ENCODE measurements at regions not wholly inside any gene's neighbourhood (a gene's known extent, or its start where the extent isn't known, plus 50 kb on each side); places are given as distances from the start of the nearest gene placed in this dataset.

- TF ChIP-seq, protein P1, sequence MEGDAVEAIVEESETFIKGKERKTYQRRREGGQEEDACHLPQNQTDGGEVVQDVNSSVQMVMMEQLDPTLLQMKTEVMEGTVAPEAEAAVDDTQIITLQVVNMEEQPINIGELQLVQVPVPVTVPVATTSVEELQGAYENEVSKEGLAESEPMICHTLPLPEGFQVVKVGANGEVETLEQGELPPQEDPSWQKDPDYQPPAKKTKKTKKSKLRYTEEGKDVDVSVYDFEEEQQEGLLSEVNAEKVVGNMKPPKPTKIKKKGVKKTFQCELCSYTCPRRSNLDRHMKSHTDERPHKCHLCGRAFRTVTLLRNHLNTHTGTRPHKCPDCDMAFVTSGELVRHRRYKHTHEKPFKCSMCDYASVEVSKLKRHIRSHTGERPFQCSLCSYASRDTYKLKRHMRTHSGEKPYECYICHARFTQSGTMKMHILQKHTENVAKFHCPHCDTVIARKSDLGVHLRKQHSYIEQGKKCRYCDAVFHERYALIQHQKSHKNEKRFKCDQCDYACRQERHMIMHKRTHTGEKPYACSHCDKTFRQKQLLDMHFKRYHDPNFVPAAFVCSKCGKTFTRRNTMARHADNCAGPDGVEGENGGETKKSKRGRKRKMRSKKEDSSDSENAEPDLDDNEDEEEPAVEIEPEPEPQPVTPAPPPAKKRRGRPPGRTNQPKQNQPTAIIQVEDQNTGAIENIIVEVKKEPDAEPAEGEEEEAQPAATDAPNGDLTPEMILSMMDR (IDR thresholded peaks at IDR 0.05) = no peak
- no peak for TF ChIP-seq POLR2AphosphoS5 (IDR thresholded peaks at IDR 0.05; ENCODE audit: low read depth, low read length)
Measured at GRCh38 chrX:45986081-45986480, 559.1 kb downstream of the ZNF674 start.

Measured in Panc1 (cell line).